ENCODE measurements at regions not wholly inside any gene's neighbourhood (a gene's known extent, or its start where the extent isn't known, plus 50 kb on each side); places are given as distances from the start of the nearest gene placed in this dataset.
"Not testable (repeated sequence)": the region's sequence is repeated elsewhere in the genome, so short reads cannot be mapped to it uniquely, and the experiment has no call there.

GRCh38 chr11:92125321-92125720 is 99.3 kb upstream of the FAT3 start:
- no peak for DNase-seq
- in situ Hi-C loops (cut with MboI; ENCODE audit: low pct_unique_long_range_greater_than_20kb, low sequenced_read_pairs) = no loop called here

- DNase-seq = no peak
- in situ Hi-C loops (cut with MboI; ENCODE audit: low pct_unique_long_range_greater_than_20kb, low sequenced_read_pairs) = no loop called here
Measured at GRCh38 chr11:92123540-92123939, 101.1 kb upstream of the FAT3 start.

GRCh38 chr11:92122561-92122960 is 102.1 kb upstream of the FAT3 start:
- no peak for DNase-seq
- in situ Hi-C loops (cut with MboI; ENCODE audit: low pct_unique_long_range_greater_than_20kb, low sequenced_read_pairs) = no loop called here

GRCh38 chr11:92111287-92111686 is 113.3 kb upstream of the FAT3 start:
- DNase-seq = no peak
- in situ Hi-C loops (cut with MboI; ENCODE audit: low pct_unique_long_range_greater_than_20kb, low sequenced_read_pairs) = no loop called here

GRCh38 chr11:92109466-92109865 is 115.2 kb upstream of the FAT3 start:
- in situ Hi-C loops (cut with MboI; ENCODE audit: low pct_unique_long_range_greater_than_20kb, low sequenced_read_pairs) = no loop called here
- no peak for DNase-seq

- no peak for DNase-seq
- in situ Hi-C loops (cut with MboI; ENCODE audit: low pct_unique_long_range_greater_than_20kb, low sequenced_read_pairs) = no loop called here
Measured at GRCh38 chr11:92107331-92107730, 117.3 kb upstream of the FAT3 start.

- in situ Hi-C loops (cut with MboI; ENCODE audit: low pct_unique_long_range_greater_than_20kb, low sequenced_read_pairs) = no loop called here
Measured at GRCh38 chr11:92104349-92104748, 120.3 kb upstream of the FAT3 start.

GRCh38 chr11:92101920-92102319 is 122.7 kb upstream of the FAT3 start:
- in situ Hi-C loops (cut with MboI; ENCODE audit: low pct_unique_long_range_greater_than_20kb, low sequenced_read_pairs) = no loop called here
- DNase-seq = no peak

More at GRCh38 chr11:92104349-92104748, 120.3 kb upstream of the FAT3 start:
- no peak for DNase-seq

- DNase-seq = no peak
- in situ Hi-C loops (cut with MboI; ENCODE audit: low pct_unique_long_range_greater_than_20kb, low sequenced_read_pairs) = no loop called here
Measured at GRCh38 chr11:92099183-92099582, 125.4 kb upstream of the FAT3 start.

- in situ Hi-C loops (cut with MboI; ENCODE audit: low pct_unique_long_range_greater_than_20kb, low sequenced_read_pairs) = no loop called here
Measured at GRCh38 chr11:92098172-92098571, 126.4 kb upstream of the FAT3 start.

GRCh38 chr11:92087725-92088537 is 136.7 kb upstream of the FAT3 start:
- in situ Hi-C loops (cut with MboI; ENCODE audit: low pct_unique_long_range_greater_than_20kb, low sequenced_read_pairs) = no loop called here
- DNase-seq = no peak

More at GRCh38 chr11:92098172-92098571, 126.4 kb upstream of the FAT3 start:
- no peak for DNase-seq

GRCh38 chr11:92083123-92083522 is 141.5 kb upstream of the FAT3 start:
- no peak for DNase-seq
- in situ Hi-C loops (cut with MboI; ENCODE audit: low pct_unique_long_range_greater_than_20kb, low sequenced_read_pairs) = no loop called here

- no peak for DNase-seq
- in situ Hi-C loops (cut with MboI; ENCODE audit: low pct_unique_long_range_greater_than_20kb, low sequenced_read_pairs) = no loop called here
Measured at GRCh38 chr11:92082652-92083051, 142.0 kb upstream of the FAT3 start.

GRCh38 chr11:92074498-92074897 is 150.1 kb upstream of the FAT3 start:
- in situ Hi-C loops (cut with MboI; ENCODE audit: low pct_unique_long_range_greater_than_20kb, low sequenced_read_pairs); DNase-seq: not testable (repeated sequence)

GRCh38 chr11:92071660-92072059 is 153.0 kb upstream of the FAT3 start:
- in situ Hi-C loops (cut with MboI; ENCODE audit: low pct_unique_long_range_greater_than_20kb, low sequenced_read_pairs) = no loop called here
- no peak for DNase-seq

GRCh38 chr11:92070026-92070889 is 154.4 kb upstream of the FAT3 start:
- DNase-seq = no peak
- in situ Hi-C loops (cut with MboI; ENCODE audit: low pct_unique_long_range_greater_than_20kb, low sequenced_read_pairs) = no loop called here

- DNase-seq = no peak
- in situ Hi-C loops (cut with MboI; ENCODE audit: low pct_unique_long_range_greater_than_20kb, low sequenced_read_pairs) = no loop called here
Measured at GRCh38 chr11:92067016-92067415, 157.6 kb upstream of the FAT3 start.

- in situ Hi-C loops (cut with MboI; ENCODE audit: low pct_unique_long_range_greater_than_20kb, low sequenced_read_pairs) = no loop called here
- no peak for DNase-seq
Measured at GRCh38 chr11:92061456-92062062, 163.1 kb upstream of the FAT3 start.

- DNase-seq = no peak
- in situ Hi-C loops (cut with MboI; ENCODE audit: low pct_unique_long_range_greater_than_20kb, low sequenced_read_pairs) = no loop called here
Measured at GRCh38 chr11:92057849-92058442, 166.7 kb upstream of the FAT3 start.
